ENCODE measurements at regions not wholly inside any gene's neighbourhood (a gene's known extent, or its start where the extent isn't known, plus 50 kb on each side); places are given as distances from the start of the nearest gene placed in this dataset.

DNA sequence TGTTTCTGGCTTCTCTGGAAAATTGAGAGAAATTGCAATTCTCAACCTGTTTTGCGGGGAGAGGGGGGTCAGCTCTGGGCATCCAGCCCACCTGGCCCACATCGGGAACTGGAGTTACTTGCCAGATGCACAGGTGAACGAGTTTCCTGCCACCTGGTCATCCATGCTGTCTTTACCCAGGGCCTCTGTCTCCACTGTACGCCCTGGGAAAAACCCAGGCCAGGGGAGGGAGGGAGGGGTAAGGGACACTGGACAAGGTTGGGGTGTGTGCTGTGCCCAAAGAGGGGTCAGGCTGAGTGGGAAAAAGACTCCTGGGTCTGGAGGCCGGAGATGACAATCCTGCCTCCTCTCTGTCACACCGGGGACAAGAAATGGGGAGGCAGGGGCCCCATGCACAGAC, 307.6 kb downstream of the ZNF536 start:
- Histone ChIP-seq H3K4me3 (replicated peaks in 1 of 4; ENCODE audit: control extremely low read depth in 1 of 4, insufficient read depth in 1 of 4, low read depth in 3 of 4, low read length in 4 of 4) (no peak overlapping the region), H3K27ac (ENCODE audit: insufficient read depth, low read length) (no peak overlapping the region), H3K27me3 (ENCODE audit: control insufficient read depth, insufficient read depth, low read length) (no peaks in the 10 kb centered on the region), H3K4me2 (ENCODE audit: extremely low read depth, insufficient read depth, low read length) (no peak overlapping the region), H3K79me2 (ENCODE audit: control insufficient read depth, insufficient read depth, low read length) (no peaks in the 10 kb centered on the region), H3K4me1 (ENCODE audit: control insufficient read depth, extremely low read depth, insufficient read depth, low read length) (peaks cover 4% of the 10 kb centered on the region), H3K36me3 (ENCODE audit: control insufficient read depth, insufficient read depth, low read length) (no peaks in the 10 kb centered on the region), H3K9me3 (ENCODE audit: control insufficient read depth, insufficient read depth, low read depth, low read length) (no peaks in the 10 kb centered on the region), H2AFZ (ENCODE audit: low read length) (no peak overlapping the region), H3K9ac (ENCODE audit: insufficient read depth, low read length) (no peak overlapping the region), H4K20me1 (ENCODE audit: control insufficient read depth, extremely low read depth, insufficient read depth, low read length) (no peaks in the 10 kb centered on the region)
- TF ChIP-seq EZH2 (IDR thresholded peaks at IDR 0.05; ENCODE audit: low read length, missing control alignments): no peak
- TF ChIP-seq CTCF (conservative IDR thresholded peaks at IDR 0.05 in 1 of 2, IDR thresholded peaks at IDR 0.05 in 1 of 2; ENCODE audit: low read depth in 1 of 2, low read length in 2 of 2): no peak
- DNase-seq (ENCODE audit: low read depth in 2 of 2): no peak

DNA sequence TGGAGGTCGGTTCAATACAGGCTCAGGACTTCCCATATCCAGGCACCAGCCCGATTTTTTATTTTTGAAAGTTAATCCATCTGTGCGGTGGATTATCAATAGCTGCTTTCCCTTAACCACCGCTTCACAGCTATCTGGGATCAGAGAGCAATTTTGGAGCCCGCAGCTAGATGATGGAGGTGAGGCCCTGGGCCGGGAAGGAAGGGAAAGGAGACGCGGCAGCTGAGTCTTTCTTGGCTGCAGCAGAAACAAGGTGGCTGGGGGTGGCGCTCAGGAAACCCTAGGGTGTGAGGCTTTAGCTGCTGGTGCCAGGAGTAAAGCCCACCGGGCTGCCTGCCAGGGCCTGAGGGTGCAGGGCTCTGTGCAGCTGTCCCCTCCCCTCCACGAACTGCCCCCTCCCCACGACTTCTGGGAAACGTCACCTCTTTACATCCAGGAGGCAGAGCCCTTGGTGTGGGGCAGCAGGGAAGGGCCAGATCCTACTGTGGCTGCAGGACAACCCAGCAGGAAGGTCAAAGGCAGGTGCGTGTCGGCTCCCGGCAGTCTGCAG, 307.0 kb downstream of the ZNF536 start:
- H4K20me1 ChIP-seq (ENCODE audit: control insufficient read depth, extremely low read depth, insufficient read depth, low read length): no peaks in the 10 kb centered on the region
- H3K4me1 ChIP-seq (ENCODE audit: control insufficient read depth, extremely low read depth, insufficient read depth, low read length): peaks cover 4% of the 10 kb centered on the region
- H3K9me3 ChIP-seq (ENCODE audit: control insufficient read depth, insufficient read depth, low read depth, low read length): no peaks in the 10 kb centered on the region
- no peak overlapping the region for H3K9ac ChIP-seq (ENCODE audit: insufficient read depth, low read length)
- H3K27ac ChIP-seq (ENCODE audit: insufficient read depth, low read length): no peak overlapping the region
- H3K4me3 ChIP-seq (replicated peaks in 1 of 4; ENCODE audit: control extremely low read depth in 1 of 4, insufficient read depth in 1 of 4, low read depth in 3 of 4, low read length in 4 of 4): no peak overlapping the region
- TF ChIP-seq EZH2 (IDR thresholded peaks at IDR 0.05; ENCODE audit: low read length, missing control alignments) (no peak), CTCF (conservative IDR thresholded peaks at IDR 0.05 in 1 of 2, IDR thresholded peaks at IDR 0.05 in 1 of 2; ENCODE audit: low read depth in 1 of 2, low read length in 2 of 2) (no peak)
- no peaks in the 10 kb centered on the region for H3K79me2 ChIP-seq (ENCODE audit: control insufficient read depth, insufficient read depth, low read length)
- H3K36me3 ChIP-seq (ENCODE audit: control insufficient read depth, insufficient read depth, low read length): no peaks in the 10 kb centered on the region
- H2AFZ ChIP-seq (ENCODE audit: low read length): no peak overlapping the region
- H3K27me3 ChIP-seq (ENCODE audit: control insufficient read depth, insufficient read depth, low read length): no peaks in the 10 kb centered on the region
- no peak overlapping the region for H3K4me2 ChIP-seq (ENCODE audit: extremely low read depth, insufficient read depth, low read length)
- no peak for DNase-seq (ENCODE audit: low read depth in 2 of 2)

DNA sequence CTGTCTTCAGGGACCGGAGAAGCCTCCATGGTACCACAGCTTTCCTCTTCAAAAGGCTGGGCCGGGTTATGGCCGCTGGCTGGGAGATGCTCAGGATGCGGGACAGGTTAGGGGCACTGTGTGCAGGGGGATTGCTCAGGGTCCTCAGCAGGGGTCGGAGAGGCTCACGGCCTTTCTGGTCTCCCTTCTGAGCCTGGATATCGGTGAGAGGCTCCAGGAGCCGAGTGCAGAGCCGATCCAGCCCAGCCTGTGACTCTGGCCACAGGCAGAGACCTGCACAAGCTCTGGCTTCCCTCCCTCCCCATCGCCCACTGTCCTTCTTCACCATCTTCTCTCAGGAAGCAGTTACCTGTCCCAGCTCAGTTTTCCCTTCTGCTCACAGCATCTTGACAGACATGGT, 306.0 kb downstream of the ZNF536 start:
- TF ChIP-seq EZH2 (IDR thresholded peaks at IDR 0.05; ENCODE audit: low read length, missing control alignments) (no peak), CTCF (conservative IDR thresholded peaks at IDR 0.05 in 1 of 2, IDR thresholded peaks at IDR 0.05 in 1 of 2; ENCODE audit: low read depth in 1 of 2, low read length in 2 of 2) (no peak)
- no peaks in the 10 kb centered on the region for H4K20me1 ChIP-seq (ENCODE audit: control insufficient read depth, extremely low read depth, insufficient read depth, low read length)
- no peak overlapping the region for H3K4me3 ChIP-seq (replicated peaks in 1 of 4; ENCODE audit: control extremely low read depth in 1 of 4, insufficient read depth in 1 of 4, low read depth in 3 of 4, low read length in 4 of 4)
- no peak overlapping the region for H3K27ac ChIP-seq (ENCODE audit: insufficient read depth, low read length)
- H3K9ac ChIP-seq (ENCODE audit: insufficient read depth, low read length): no peak overlapping the region
- H3K4me1 ChIP-seq (ENCODE audit: control insufficient read depth, extremely low read depth, insufficient read depth, low read length): peaks cover 4% of the 10 kb centered on the region
- H2AFZ ChIP-seq (ENCODE audit: low read length): no peak overlapping the region
- no peaks in the 10 kb centered on the region for H3K9me3 ChIP-seq (ENCODE audit: control insufficient read depth, insufficient read depth, low read depth, low read length)
- no peak for DNase-seq (ENCODE audit: low read depth in 2 of 2)
- no peaks in the 10 kb centered on the region for H3K36me3 ChIP-seq (ENCODE audit: control insufficient read depth, insufficient read depth, low read length)
- no peaks in the 10 kb centered on the region for H3K27me3 ChIP-seq (ENCODE audit: control insufficient read depth, insufficient read depth, low read length)
- no peaks in the 10 kb centered on the region for H3K79me2 ChIP-seq (ENCODE audit: control insufficient read depth, insufficient read depth, low read length)
- no peak overlapping the region for H3K4me2 ChIP-seq (ENCODE audit: extremely low read depth, insufficient read depth, low read length)

Data from fibroblast of lung (primary cell).